ENCODE measurements at regions not wholly inside any gene's neighbourhood (a gene's known extent, or its start where the extent isn't known, plus 50 kb on each side); places are given as distances from the start of the nearest gene placed in this dataset.
"Not testable (repeated sequence)": the region's sequence is repeated elsewhere in the genome, so short reads cannot be mapped to it uniquely, and the experiment has no call there.

- not testable (repeated sequence) for TF ChIP-seq CTCF (optimal IDR thresholded peaks at IDR 0.05 in 1 of 3, IDR thresholded peaks at IDR 0.05 in 1 of 3, conservative IDR thresholded peaks at IDR 0.05 in 1 of 3; ENCODE audit: extremely low read depth in 1 of 3, insufficient read depth in 2 of 3, low read length in 3 of 3); EZH2 (IDR thresholded peaks at IDR 0.05; ENCODE audit: low read length)
These were observed 1601.0 kb downstream of the RPIA start for GRCh38 chr2:90292451-90292850.

Data from keratinocyte (primary cell).